SK-N-MC (cell line): ENCODE measurements at regions not wholly inside any gene's neighbourhood (a gene's known extent, or its start where the extent isn't known, plus 50 kb on each side); places are given as distances from the start of the nearest gene placed in this dataset.

Experiments
- EZH2 ChIP-seq: fragments of 200-600 bp; sonication (generic); IDR thresholded peaks from one replicate; pipeline ENCODE4 v1.6.1; 2017; ENCODE audit warnings: antibody characterized with exemption
- FOXP2 ChIP-seq: optimal IDR thresholded peaks from 2 replicates; pipeline ENCODE3; 2011; ENCODE audit warnings: mild to moderate bottlenecking, moderate library complexity; ENCODE audit not compliant: insufficient read depth; ENCODE audit errors: extremely low read length, control extremely low read depth
- POLR2AphosphoS5 ChIP-seq: IDR thresholded peaks from 2 replicates; pipeline ENCODE4 v1.6.1; 2012; ENCODE audit warnings: mild to moderate bottlenecking, low read depth, low read length, borderline replicate concordance

- TF ChIP-seq POLR2AphosphoS5 (no peak), EZH2 (no peak), FOXP2 (no peak)
Measured at GRCh38 chr20:36098364-36098763, 56.2 kb upstream of the EPB41L1 start.
